ENCODE measurements at regions not wholly inside any gene's neighbourhood (a gene's known extent, or its start where the extent isn't known, plus 50 kb on each side); places are given as distances from the start of the nearest gene placed in this dataset.

GRCh38 chr12:124435806-124436345, 131.5 kb downstream of the NCOR2 start:
- Histone ChIP-seq H3K9ac (ENCODE audit: low read length) (no peak overlapping the region), H3K9me2 (ENCODE audit: low read depth, low read length) (no peaks in the 10 kb centered on the region), H3K27ac (ENCODE audit: low read depth, low read length, poor library complexity, severe bottlenecking) (no peak overlapping the region), H3K4me1 (ENCODE audit: insufficient read depth, low read length, severe bottlenecking) (no peaks in the 10 kb centered on the region), H3K27me3 (ENCODE audit: insufficient read depth, low read length) (no peaks in the 10 kb centered on the region), H3K79me2 (ENCODE audit: insufficient read depth, low read length) (no peaks in the 10 kb centered on the region), H3K9me3 (ENCODE audit: low read length) (no peaks in the 10 kb centered on the region), H3K4me3 (ENCODE audit: low read depth, low read length, poor library complexity, severe bottlenecking) (no peak overlapping the region), H3F3A (ENCODE audit: insufficient read depth, low read length) (no peaks in the 10 kb centered on the region), H3K36me3 (ENCODE audit: insufficient read depth, low read length) (no peaks in the 10 kb centered on the region), H3K4me2 (ENCODE audit: low read length) (no peak overlapping the region), H4K20me1 (ENCODE audit: insufficient read depth, low read length) (no peaks in the 10 kb centered on the region), H2AFZ (ENCODE audit: low read length) (no peak overlapping the region)
- TF ChIP-seq CTCF (IDR thresholded peaks at IDR 0.05; ENCODE audit: low read length) (no peak), EZH2 (IDR thresholded peaks at IDR 0.05; ENCODE audit: borderline replicate concordance, low read length) (no peak)

DNA sequence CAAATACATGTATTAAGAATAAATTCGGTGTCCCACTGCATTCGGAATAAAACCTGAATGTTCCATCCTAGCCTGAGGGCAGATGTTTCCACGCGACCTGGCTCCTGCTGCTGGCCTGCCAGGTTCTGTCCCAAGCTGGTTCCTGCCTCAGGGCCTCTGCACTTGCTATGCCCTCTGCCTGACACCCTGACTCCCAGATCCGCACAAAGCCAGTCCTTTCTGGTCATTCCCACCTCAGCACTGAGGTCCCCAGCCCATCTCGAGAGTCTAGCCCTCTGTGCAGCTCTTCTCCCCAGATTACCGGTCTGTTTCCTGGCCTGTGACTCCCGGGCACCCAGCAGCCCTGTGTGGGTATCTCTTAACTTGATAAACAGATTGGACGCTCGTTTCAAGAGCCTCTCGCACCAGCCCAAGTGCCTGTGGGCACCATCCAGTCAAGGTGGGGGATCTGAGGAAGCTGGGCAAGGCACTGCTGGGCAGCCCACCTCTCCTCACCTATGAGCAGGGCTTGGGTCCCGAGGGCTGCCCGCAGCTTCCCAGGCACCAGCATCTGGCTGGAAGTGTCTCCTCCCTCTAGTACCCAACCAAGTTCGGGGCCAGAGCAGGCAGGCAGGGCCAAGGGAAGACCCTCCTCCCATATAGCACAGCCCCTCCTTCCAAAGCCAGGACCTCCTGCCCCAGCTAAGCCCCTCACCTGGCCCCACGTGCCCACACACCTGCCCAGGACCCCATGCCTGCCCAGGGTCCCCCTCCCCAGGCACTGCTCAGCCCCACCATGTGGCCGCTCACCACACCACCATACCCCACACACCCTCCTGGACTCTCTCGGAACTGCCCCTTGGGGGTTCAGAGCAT, 132.2 kb downstream of the NCOR2 start:
- Histone ChIP-seq H3K4me2 (ENCODE audit: low read length) (no peak overlapping the region), H2AFZ (ENCODE audit: low read length) (no peak overlapping the region), H3K27ac (ENCODE audit: low read depth, low read length, poor library complexity, severe bottlenecking) (no peak overlapping the region), H3K36me3 (ENCODE audit: insufficient read depth, low read length) (no peaks in the 10 kb centered on the region), H3K27me3 (ENCODE audit: insufficient read depth, low read length) (no peaks in the 10 kb centered on the region), H3K9me3 (ENCODE audit: low read length) (no peaks in the 10 kb centered on the region), H4K20me1 (ENCODE audit: insufficient read depth, low read length) (no peaks in the 10 kb centered on the region), H3K9ac (ENCODE audit: low read length) (no peak overlapping the region), H3F3A (ENCODE audit: insufficient read depth, low read length) (no peaks in the 10 kb centered on the region), H3K79me2 (ENCODE audit: insufficient read depth, low read length) (no peaks in the 10 kb centered on the region), H3K9me2 (ENCODE audit: low read depth, low read length) (no peaks in the 10 kb centered on the region), H3K4me3 (ENCODE audit: low read depth, low read length, poor library complexity, severe bottlenecking) (no peak overlapping the region), H3K4me1 (ENCODE audit: insufficient read depth, low read length, severe bottlenecking) (no peaks in the 10 kb centered on the region)
- TF ChIP-seq EZH2 (IDR thresholded peaks at IDR 0.05; ENCODE audit: borderline replicate concordance, low read length) (no peak), CTCF (IDR thresholded peaks at IDR 0.05; ENCODE audit: low read length) (no peak)

DNA sequence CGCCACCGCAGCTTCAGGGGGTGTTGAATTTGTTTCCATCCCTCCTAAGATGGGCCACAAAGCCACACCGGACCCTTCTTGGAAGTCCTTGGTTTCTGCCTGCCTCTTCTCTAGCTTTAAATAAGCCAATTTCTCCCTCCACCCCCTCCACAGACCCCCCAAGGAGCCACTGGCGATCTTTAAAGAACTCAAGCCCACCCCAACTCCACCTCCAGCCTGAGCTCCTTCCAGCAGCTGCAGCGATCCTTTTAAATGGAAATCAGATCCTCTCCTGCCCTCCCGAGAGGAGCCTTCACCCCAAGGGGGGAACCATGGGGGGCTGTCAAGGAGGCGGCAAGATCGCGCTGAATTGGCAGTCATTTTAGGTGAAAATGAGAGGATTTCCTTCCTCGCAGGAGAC, 133.1 kb downstream of the NCOR2 start:
- Histone ChIP-seq H3K9ac (ENCODE audit: low read length) (no peak overlapping the region), H3K4me3 (ENCODE audit: low read depth, low read length, poor library complexity, severe bottlenecking) (no peak overlapping the region), H4K20me1 (ENCODE audit: insufficient read depth, low read length) (no peaks in the 10 kb centered on the region), H2AFZ (ENCODE audit: low read length) (no peak overlapping the region), H3K79me2 (ENCODE audit: insufficient read depth, low read length) (no peaks in the 10 kb centered on the region), H3K9me3 (ENCODE audit: low read length) (no peaks in the 10 kb centered on the region), H3K27me3 (ENCODE audit: insufficient read depth, low read length) (no peaks in the 10 kb centered on the region), H3K9me2 (ENCODE audit: low read depth, low read length) (no peaks in the 10 kb centered on the region), H3K4me1 (ENCODE audit: insufficient read depth, low read length, severe bottlenecking) (no peaks in the 10 kb centered on the region), H3K36me3 (ENCODE audit: insufficient read depth, low read length) (peaks cover 4% of the 10 kb centered on the region; the same call in 1 of the 2 replicates), H3K27ac (ENCODE audit: low read depth, low read length, poor library complexity, severe bottlenecking) (no peak overlapping the region), H3K4me2 (ENCODE audit: low read length) (no peak overlapping the region), H3F3A (ENCODE audit: insufficient read depth, low read length) (no peaks in the 10 kb centered on the region)
- TF ChIP-seq CTCF (IDR thresholded peaks at IDR 0.05; ENCODE audit: low read length) (no peak), EZH2 (IDR thresholded peaks at IDR 0.05; ENCODE audit: borderline replicate concordance, low read length) (no peak)
